ENCODE measurements at regions not wholly inside any gene's neighbourhood (a gene's known extent, or its start where the extent isn't known, plus 50 kb on each side); places are given as distances from the start of the nearest gene placed in this dataset.

DNA sequence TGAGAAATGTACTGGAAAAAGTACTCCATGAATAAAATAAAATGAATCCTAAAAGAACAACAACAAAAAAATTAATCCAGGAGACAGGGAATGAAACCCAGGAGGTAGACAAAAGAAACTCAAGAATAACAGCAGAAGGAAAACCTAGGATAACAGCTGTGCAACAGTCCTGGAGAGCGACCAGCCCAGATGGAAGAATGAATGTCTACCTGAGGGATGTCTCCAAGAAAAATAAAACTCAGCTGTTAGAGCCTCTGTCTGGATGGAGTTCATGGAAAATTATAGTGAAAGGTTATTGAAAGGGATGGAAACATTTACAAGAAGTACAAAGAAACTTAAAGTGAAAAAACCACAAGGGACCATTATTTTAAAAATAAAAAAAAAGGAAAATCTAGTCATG lies 135.8 kb upstream of the CA10 start:
- TF ChIP-seq, protein P1, sequence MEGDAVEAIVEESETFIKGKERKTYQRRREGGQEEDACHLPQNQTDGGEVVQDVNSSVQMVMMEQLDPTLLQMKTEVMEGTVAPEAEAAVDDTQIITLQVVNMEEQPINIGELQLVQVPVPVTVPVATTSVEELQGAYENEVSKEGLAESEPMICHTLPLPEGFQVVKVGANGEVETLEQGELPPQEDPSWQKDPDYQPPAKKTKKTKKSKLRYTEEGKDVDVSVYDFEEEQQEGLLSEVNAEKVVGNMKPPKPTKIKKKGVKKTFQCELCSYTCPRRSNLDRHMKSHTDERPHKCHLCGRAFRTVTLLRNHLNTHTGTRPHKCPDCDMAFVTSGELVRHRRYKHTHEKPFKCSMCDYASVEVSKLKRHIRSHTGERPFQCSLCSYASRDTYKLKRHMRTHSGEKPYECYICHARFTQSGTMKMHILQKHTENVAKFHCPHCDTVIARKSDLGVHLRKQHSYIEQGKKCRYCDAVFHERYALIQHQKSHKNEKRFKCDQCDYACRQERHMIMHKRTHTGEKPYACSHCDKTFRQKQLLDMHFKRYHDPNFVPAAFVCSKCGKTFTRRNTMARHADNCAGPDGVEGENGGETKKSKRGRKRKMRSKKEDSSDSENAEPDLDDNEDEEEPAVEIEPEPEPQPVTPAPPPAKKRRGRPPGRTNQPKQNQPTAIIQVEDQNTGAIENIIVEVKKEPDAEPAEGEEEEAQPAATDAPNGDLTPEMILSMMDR (IDR thresholded peaks at IDR 0.05), result no peak
- TF ChIP-seq POLR2A (IDR thresholded peaks at IDR 0.05), result no peak

Measured in esophagus squamous epithelium (tissue), 4 donors.